CD4-positive, alpha-beta T cell (primary cell): ENCODE measurements at regions not wholly inside any gene's neighbourhood (a gene's known extent, or its start where the extent isn't known, plus 50 kb on each side); places are given as distances from the start of the nearest gene placed in this dataset. TPM values are rescaled to one million over a fixed set of nuclear protein-coding genes. Genes with fewer than 3 reads are reported as not detected.

Source experiments
- ATAC-seq: fragments of 200-7000 bp; cut with Tn5 transposase; one replicate; pipeline ENCODE4 v1.10.0; 2022; ENCODE audit warnings: mild to moderate bottlenecking; ENCODE audit not compliant: poor library complexity
- CTCF ChIA-PET: fragments of 350-600 bp; sonication (Branson Sonifier 250); formaldehyde crosslinking; loops from one replicate; lab custom pipeline; 2021; ENCODE audit warnings: antibody characterized with exemption, inconsistent platforms; lab: Charles Lee
- POLR2A ChIA-PET: fragments of 350-600 bp; sonication (Branson Sonifier 250); formaldehyde crosslinking; loops from one replicate; lab custom pipeline; 2021; ENCODE audit warnings: antibody characterized with exemption, inconsistent platforms; lab: Charles Lee
- DNase-seq, 14 experiments: peaks; one replicate each; pipeline ENCODE4 v3.0.0-alpha.2; 2013 to 2020; ENCODE audit warnings: mixed read lengths in 2 of 14
- H3K27ac ChIP-seq, 2 donors: one replicate each; pipeline versions ENCODE4 v1.5.1 to v1.7.0; 2013; ENCODE audit warnings: low read length in 2 of 2, low read depth in 1 of 2, mild to moderate bottlenecking in 1 of 2
- H3K27me3 ChIP-seq, 2 experiments: 1 replicate in 1 of 2; 2 replicates in 1 of 2; pipeline versions ENCODE4 v1.6.1 to v1.7.0; 2013; ENCODE audit warnings: low read length in 2 of 2, control low read depth in 1 of 2, mild to moderate bottlenecking in 1 of 2, moderate library complexity in 1 of 2; ENCODE audit not compliant: insufficient read depth in 2 of 2, control insufficient read depth in 1 of 2
- H3K36me3 ChIP-seq: one replicate; pipeline ENCODE4 v1.6.1; 2013; ENCODE audit warnings: low read length, control low read depth; ENCODE audit not compliant: insufficient read depth
- H3K4me1 ChIP-seq: one replicate; pipeline ENCODE4 v1.6.1; 2013; ENCODE audit warnings: low read length, control low read depth; ENCODE audit not compliant: insufficient read depth
- H3K4me3 ChIP-seq: one replicate; pipeline ENCODE4 v1.5.1; 2013; ENCODE audit warnings: mild to moderate bottlenecking, low read length, moderate library complexity
- H3K9me3 ChIP-seq, 2 experiments: 1 replicate in 1 of 2; 2 replicates in 1 of 2; pipeline versions ENCODE4 v1.6.1 to v1.7.0; 2013; ENCODE audit warnings: low read length in 2 of 2, mild to moderate bottlenecking in 2 of 2, control low read depth in 1 of 2, moderate library complexity in 1 of 2; ENCODE audit not compliant: control insufficient read depth in 1 of 2, insufficient read depth in 1 of 2
- H3K27ac Mint-ChIP-seq: one replicate; pipeline ENCODE4 v1.8.0; 2020; ENCODE audit warnings: mixed read lengths
- H3K27me3 Mint-ChIP-seq: one replicate; pipeline ENCODE4 v1.8.0; 2021; ENCODE audit warnings: mixed read lengths
- H3K36me3 Mint-ChIP-seq: one replicate; pipeline ENCODE4 v1.8.0; 2021; ENCODE audit warnings: low read depth, mixed read lengths
- H3K4me1 Mint-ChIP-seq: one replicate; pipeline ENCODE4 v1.8.0; 2021; ENCODE audit warnings: low read depth, mixed read lengths
- H3K4me3 Mint-ChIP-seq: one replicate; pipeline ENCODE4 v1.8.0; 2020; ENCODE audit warnings: mild to moderate bottlenecking, mixed read lengths
- H3K9me3 Mint-ChIP-seq: one replicate; pipeline ENCODE4 v1.8.0; 2020; ENCODE audit warnings: mixed read lengths
- CTCF ChIP-seq: fragments of 200-600 bp; IDR thresholded peaks from one replicate; pipeline ENCODE4 v1.8.0; 2022; ENCODE audit warnings: antibody characterized with exemption, mild to moderate bottlenecking
- intact Hi-C, 2 experiments: fragments of 100-400 bp; cut with DNase I in 1 of 2; cut with micrococcal nuclease in 1 of 2; formaldehyde crosslinking; loops; one replicate each; pipeline versions ENCODE4 v1.15.1 to v1.9.0; 2023 to 2025; cut with DNase I, micrococcal nuclease
- microRNA-seq: library from miRNA; unstranded; fragments of <30 nt; microRNA quantifications from one replicate; pipeline ENCODE4 v1.2.0, GENCODE V29; 2021; ENCODE audit warnings: borderline microRNAs expressed, borderline replicate concordance

- peaks cover 10 to 28% of the 10 kb centered on the region in 2 experiments for H3K27me3 ChIP-seq
- TF ChIP-seq CTCF = no peak
- Mint-ChIP-seq H3K4me3 (no peak overlapping the region), H3K27ac (no peak overlapping the region), H3K27me3 (peaks cover 58% of the 10 kb centered on the region), H3K9me3 (no peaks in the 10 kb centered on the region), H3K36me3 (no peaks in the 10 kb centered on the region), H3K4me1 (no peaks in the 10 kb centered on the region)
- CTCF ChIA-PET = no interaction called here
- POLR2A ChIA-PET = no interaction called here
- no peaks in the 10 kb centered on the region for H3K36me3 ChIP-seq
- H3K27ac ChIP-seq = no peak overlapping the region
- H3K4me3 ChIP-seq = no peak overlapping the region
- DNase-seq (no peak), ATAC-seq (no peak)
- no peaks in the 10 kb centered on the region for H3K9me3 ChIP-seq
- H3K4me1 ChIP-seq = no peaks in the 10 kb centered on the region
- intact Hi-C loops = no loop called here
Observed at GRCh38 chr6:98783578-98783977, 50.8 kb upstream of the POU3F2 start.

Small RNA genes in the stretch of these regions (microRNA-seq; reads per million reads assigned to microRNA genes)
- gene MIR2113 = not detected
